Neutrophil (primary cell): ENCODE measurements at regions not wholly inside any gene's neighbourhood (a gene's known extent, or its start where the extent isn't known, plus 50 kb on each side); places are given as distances from the start of the nearest gene placed in this dataset.

Experiments
- H3K27ac ChIP-seq: fragments of 200-600 bp; sonication (generic); 2 replicates; pipeline ENCODE4 v1.5.1; 2016; ENCODE audit warnings: mild to moderate bottlenecking, moderate library complexity
- H3K27me3 ChIP-seq: fragments of 200-600 bp; sonication (generic); 2 replicates; pipeline ENCODE4 v1.6.0; 2016; ENCODE audit warnings: mild to moderate bottlenecking
- H3K36me3 ChIP-seq: fragments of 200-600 bp; sonication (generic); 2 replicates; pipeline ENCODE4 v1.5.1; 2017
- H3K4me1 ChIP-seq, 2 experiments: fragments of 200-600 bp in 1 of 2; sonication (generic) in 1 of 2; 1 replicate in 1 of 2; 2 replicates in 1 of 2; pipeline versions ENCODE4 v1.5.1 to v1.6.1; 2013 to 2016; ENCODE audit warnings: low read depth in 1 of 2, low read length in 1 of 2, mild to moderate bottlenecking in 1 of 2, moderate library complexity in 1 of 2; ENCODE audit not compliant: control insufficient read depth in 1 of 2, insufficient read depth in 1 of 2
- H3K4me3 ChIP-seq, 2 experiments: fragments of 200-600 bp in 1 of 2; sonication (generic) in 1 of 2; 1 replicate in 1 of 2; 2 replicates in 1 of 2; pipeline ENCODE4 v1.5.1; 2013 to 2016; ENCODE audit warnings: low read depth in 1 of 2, low read length in 1 of 2, mild to moderate bottlenecking in 1 of 2, moderate library complexity in 1 of 2
- H3K9me3 ChIP-seq: fragments of 200-600 bp; sonication (generic); 2 replicates; pipeline ENCODE4 v1.5.1; 2016
- CTCF ChIP-seq: fragments of 200-600 bp; sonication (generic); IDR thresholded peaks from 2 replicates; pipeline ENCODE4 v1.5.1; 2016; ENCODE audit warnings: antibody characterized with exemption

- Histone ChIP-seq H3K9me3 (no peaks in the 10 kb centered on the region), H3K4me3 (no peak overlapping the region), H3K4me1 (no peaks in the 10 kb centered on the region), H3K27me3 (no peaks in the 10 kb centered on the region), H3K36me3 (no peaks in the 10 kb centered on the region), H3K27ac (no peak overlapping the region)
- TF ChIP-seq CTCF = no peak
Observed at GRCh38 chr14:87805315-87805723, 187.7 kb downstream of the GALC start.

- Histone ChIP-seq H3K4me1 (no peaks in the 10 kb centered on the region), H3K4me3 (no peak overlapping the region), H3K9me3 (no peaks in the 10 kb centered on the region), H3K27ac (no peak overlapping the region), H3K36me3 (no peaks in the 10 kb centered on the region), H3K27me3 (no peaks in the 10 kb centered on the region)
- no peak for TF ChIP-seq CTCF
Observed at GRCh38 chr14:87800216-87800615, 192.8 kb downstream of the GALC start.

GRCh38 chr14:87799400-87799799 is 193.6 kb downstream of the GALC start:
- no peak for TF ChIP-seq CTCF
- no peaks in the 10 kb centered on the region for H3K4me1 ChIP-seq
- H3K36me3 ChIP-seq = no peaks in the 10 kb centered on the region
- H3K27ac ChIP-seq = no peak overlapping the region
- H3K9me3 ChIP-seq = no peaks in the 10 kb centered on the region
- H3K4me3 ChIP-seq = no peak overlapping the region
- H3K27me3 ChIP-seq = no peaks in the 10 kb centered on the region

- Histone ChIP-seq H3K9me3 (no peaks in the 10 kb centered on the region), H3K4me3 (no peak overlapping the region), H3K36me3 (no peaks in the 10 kb centered on the region), H3K27me3 (no peaks in the 10 kb centered on the region), H3K4me1 (no peaks in the 10 kb centered on the region), H3K27ac (no peak overlapping the region)
- TF ChIP-seq CTCF = no peak
Observed at GRCh38 chr14:87797001-87797400, 196.0 kb downstream of the GALC start.

GRCh38 chr14:87794561-87794960 is 198.4 kb downstream of the GALC start:
- Histone ChIP-seq H3K4me1 (no peaks in the 10 kb centered on the region), H3K27ac (no peak overlapping the region), H3K9me3 (no peaks in the 10 kb centered on the region), H3K36me3 (no peaks in the 10 kb centered on the region), H3K4me3 (no peak overlapping the region), H3K27me3 (no peaks in the 10 kb centered on the region)
- TF ChIP-seq CTCF = no peak

- H3K4me3 ChIP-seq = no peak overlapping the region
- no peak for TF ChIP-seq CTCF
- H3K36me3 ChIP-seq = no peaks in the 10 kb centered on the region
- H3K27ac ChIP-seq = no peak overlapping the region
- no peaks in the 10 kb centered on the region for H3K27me3 ChIP-seq
- no peaks in the 10 kb centered on the region for H3K9me3 ChIP-seq
- no peaks in the 10 kb centered on the region for H3K4me1 ChIP-seq
Observed at GRCh38 chr14:87785897-87786296, 207.1 kb downstream of the GALC start.
